GM18502 (cell line): ENCODE measurements at regions not wholly inside any gene's neighbourhood (a gene's known extent, or its start where the extent isn't known, plus 50 kb on each side); places are given as distances from the start of the nearest gene placed in this dataset.
"Not testable (repeated sequence)": the region's sequence is repeated elsewhere in the genome, so short reads cannot be mapped to it uniquely, and the experiment has no call there.

Source experiments
- ATAC-seq: cut with Tn5 transposase; IDR thresholded peaks from one replicate; pipeline ENCODE4 v1.9.1; 2021; ENCODE audit warnings: mild to moderate bottlenecking; ENCODE audit not compliant: unreplicated experiment, poor library complexity

DNA sequence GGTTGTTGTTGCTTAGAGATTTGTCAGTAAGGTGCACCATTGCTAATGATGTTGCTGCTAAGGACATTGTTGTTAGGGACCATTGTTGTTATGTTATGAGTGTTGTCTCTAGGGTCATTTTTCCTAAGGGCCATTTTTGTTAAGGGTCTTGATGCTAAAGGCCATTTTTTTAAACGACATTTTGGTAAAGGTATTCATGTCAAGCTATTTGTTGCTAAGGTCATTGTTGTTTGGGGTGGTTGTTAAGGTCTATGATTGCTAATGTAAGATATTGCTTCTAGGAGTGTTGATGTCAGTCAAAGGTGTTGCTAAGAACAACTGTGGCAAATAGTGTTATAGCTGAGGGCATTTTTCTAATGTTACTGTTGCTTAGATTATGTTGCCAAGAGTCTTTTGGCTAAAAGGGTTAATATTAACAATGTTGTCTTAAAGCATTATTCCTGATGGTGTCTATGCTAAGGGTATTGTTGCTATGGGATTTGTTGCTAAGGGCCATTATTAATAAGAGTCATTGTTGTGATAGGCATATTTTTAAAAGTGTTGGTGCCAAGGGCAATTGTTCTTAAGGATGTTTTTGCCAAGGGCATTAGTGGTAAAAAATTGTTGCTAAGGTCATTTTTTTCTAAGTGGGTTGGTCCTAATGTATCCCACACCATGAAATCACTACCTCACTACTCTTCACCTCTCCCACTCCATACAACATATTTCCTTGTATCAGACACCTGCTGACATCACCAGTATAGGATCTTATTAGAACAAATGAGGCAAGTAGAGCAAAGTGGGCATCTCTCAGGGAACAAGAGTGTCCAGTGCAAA is 56.2 kb downstream of the SPATA31A6 start:
- ATAC-seq = not testable (repeated sequence)

- not testable (repeated sequence) for ATAC-seq
Observed at GRCh38 chr9:42240261-42240579, 56.8 kb downstream of the SPATA31A6 start.

DNA sequence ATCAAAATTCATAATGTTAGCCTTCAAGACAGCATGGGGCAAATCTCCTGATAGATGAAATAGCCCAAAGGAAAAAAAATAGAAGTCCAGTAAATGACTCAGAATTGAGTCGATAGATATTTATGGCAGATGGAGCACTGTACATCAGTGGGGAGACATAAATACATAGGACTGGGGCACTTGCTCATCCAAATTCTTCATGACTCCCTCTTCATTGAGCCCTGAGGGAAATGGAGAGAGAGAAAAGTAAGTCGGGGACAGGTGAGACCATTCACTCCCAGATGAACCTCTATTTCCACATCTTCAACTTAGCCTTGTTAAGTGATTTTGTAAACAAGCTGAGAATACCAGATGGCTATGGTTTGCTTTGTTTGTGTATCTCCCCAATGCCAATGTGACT is 59.8 kb downstream of the SPATA31A6 start:
- ATAC-seq = not testable (repeated sequence)

DNA sequence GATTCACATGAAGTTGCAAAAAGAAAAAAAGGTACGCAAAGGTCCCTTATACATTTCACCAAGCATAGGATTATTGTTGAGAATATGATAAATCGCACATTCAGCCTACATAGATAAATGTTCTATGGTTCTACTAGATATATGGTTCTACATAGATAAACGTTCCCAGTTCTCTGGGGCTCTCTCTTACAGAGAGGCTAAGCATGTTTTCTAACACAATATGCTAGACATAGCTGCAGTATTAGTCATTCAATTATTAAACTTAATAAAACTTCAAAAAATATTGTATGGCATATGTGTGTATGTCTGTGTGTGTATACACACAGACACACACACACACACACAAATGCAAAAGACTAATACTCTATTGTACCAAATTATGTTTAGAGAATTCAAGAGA is 60.4 kb downstream of the SPATA31A6 start:
- not testable (repeated sequence) for ATAC-seq

DNA sequence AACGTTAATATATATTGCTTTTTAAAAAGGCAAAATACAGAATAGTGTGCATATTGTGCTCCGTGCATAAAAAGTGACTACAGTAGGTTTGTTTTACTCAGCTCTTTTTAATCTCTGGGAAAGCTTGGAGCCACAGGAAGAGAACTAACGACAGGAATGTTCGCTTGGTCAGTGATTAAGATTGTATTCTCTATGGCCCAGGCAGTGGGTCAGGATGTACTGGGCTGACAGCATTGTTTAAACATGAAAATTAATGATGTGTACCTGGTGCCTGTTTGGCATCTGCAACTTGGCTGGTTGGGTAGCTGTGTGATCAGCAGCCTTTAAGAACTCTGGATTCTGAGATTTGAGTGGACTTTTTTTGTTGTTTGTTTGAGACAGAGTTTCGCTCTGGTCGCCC is 85.3 kb downstream of the SPATA31A6 start:
- ATAC-seq = not testable (repeated sequence)

DNA sequence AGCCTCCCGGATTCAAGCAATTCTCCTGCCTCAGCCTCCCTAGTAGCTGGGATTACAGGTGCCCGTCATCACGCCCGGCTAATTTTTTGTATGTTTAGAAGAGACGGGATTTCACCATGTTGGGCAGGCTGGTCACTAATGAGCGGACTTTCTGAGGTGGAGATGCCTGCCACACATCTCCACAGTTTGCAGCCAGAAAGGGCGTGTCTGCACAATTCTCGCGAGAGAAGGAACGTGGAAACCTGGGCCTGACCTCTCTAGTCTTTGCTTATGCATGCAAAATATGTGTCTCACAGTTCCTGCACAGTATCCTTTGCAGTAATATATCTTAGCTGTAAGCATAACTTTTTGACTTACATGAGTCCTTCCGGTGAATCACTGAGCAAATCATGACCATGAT is 85.7 kb downstream of the SPATA31A6 start:
- not testable (repeated sequence) for ATAC-seq

GRCh38 chr9:42273191-42273590 is 89.7 kb downstream of the SPATA31A6 start:
- not testable (repeated sequence) for ATAC-seq

- ATAC-seq = no peak
Observed at GRCh38 chr9:42275141-42275540, 91.7 kb downstream of the SPATA31A6 start.

DNA sequence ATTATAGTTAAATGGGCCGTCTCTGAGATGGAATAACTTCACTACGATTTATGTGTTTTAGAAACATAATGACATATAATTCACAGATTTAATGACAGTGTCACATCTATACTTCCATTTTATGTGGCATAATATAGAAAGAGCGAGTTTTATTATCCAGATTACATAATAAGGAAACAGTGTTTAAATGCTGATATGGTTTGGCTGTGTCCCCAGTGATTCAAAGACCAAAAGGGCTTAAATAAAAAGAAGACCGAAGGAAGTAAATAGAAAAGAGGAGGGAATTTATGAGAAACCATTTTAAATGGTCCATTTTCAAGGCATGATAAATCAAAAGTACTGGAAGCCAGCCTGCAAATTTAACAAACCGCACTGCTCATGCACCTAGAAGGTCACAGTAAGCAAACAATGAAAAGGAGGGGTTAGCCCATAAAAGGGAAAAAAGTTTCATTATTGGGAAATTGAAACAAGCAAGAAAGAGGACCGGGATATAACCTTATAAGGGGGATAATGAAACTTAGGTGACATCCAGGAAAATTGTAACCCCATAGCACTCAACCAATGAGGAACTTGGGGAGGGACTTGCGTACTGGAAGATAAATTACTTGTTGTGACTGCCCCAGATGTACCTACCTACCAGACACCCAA is 99.2 kb downstream of the SPATA31A6 start:
- ATAC-seq = not testable (repeated sequence)

- ATAC-seq = not testable (repeated sequence)
Observed at GRCh38 chr9:42283179-42283543, 99.7 kb downstream of the SPATA31A6 start.

DNA sequence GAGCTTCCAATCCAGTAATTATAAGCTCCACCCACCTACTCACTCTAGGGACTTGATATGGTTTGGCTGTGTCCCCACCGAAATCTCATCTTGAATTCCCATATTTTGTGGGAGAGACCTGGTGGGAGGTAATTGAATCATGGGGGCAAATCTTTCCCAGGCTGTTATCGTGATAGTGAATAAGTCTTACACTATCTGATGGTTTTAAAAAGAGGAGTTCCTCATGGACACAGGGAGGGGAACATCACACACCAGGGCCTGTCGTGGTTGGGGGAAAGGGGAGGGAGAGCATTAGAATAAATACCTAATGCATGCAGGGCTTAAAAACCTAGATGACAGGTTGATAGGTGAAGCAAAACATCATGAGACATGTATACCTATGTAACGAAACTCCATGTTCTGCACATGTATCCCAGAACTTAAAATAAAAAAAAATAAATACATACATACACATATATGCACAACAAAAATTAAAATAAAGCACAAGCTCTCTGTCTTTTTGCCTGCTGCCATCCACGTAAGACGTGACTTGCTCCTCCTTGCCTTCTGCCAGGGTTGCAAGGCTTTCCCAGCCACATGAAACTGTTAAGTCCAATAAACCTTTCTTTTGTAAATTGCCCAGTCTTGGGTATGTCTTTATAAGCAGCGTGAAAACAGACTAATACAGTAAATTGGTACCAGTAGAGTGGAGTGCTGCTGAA is 102.8 kb downstream of the SPATA31A6 start:
- ATAC-seq = not testable (repeated sequence)

- not testable (repeated sequence) for ATAC-seq
Observed at GRCh38 chr9:42288002-42288864, 104.8 kb downstream of the SPATA31A6 start.

- ATAC-seq = not testable (repeated sequence)
Observed at GRCh38 chr9:42288865-42289229, 105.4 kb downstream of the SPATA31A6 start.

GRCh38 chr9:42300124-42300523 is 116.7 kb downstream of the SPATA31A6 start:
- ATAC-seq = not testable (repeated sequence)

DNA sequence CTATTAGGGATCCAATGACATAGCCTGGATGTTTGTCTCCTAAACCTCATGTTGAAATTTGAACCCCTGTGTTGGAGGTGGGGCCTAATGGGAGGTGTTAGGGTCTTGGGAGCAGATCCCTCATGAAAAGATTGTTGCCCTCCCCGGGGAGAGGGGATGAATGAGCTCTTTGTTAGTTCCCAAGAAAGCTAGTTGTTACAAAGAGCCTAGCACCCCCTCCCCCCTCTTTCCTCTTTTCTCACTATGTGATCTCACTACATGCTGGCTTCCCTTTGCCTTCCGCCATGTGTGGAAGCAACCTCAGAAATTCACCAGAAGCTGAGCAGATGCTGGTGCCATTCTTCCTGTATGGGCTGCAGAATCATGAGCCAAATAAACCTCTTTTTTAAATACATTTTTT is 123.2 kb downstream of the SPATA31A6 start:
- ATAC-seq = not testable (repeated sequence)

- ATAC-seq = not testable (repeated sequence)
Observed at GRCh38 chr9:42307449-42307848, 124.0 kb downstream of the SPATA31A6 start.

DNA sequence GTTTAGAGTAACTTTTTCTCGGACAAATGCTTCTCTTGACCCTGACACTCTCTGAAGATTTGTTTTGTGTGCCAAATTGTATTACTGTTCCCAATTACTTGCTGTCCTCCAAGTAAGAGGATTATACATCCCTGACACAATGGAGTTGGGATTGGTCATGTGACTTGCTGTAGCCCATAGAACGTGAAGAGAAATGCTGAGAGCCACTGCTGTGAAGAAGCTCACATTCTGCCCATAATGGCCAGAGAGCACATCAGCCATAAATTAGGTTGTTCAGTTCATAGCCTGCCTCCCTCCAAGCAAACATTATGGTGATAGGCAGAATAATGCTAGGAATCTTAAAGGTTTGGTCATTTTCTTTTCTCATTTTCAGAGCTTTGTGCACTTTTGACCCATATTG is 127.5 kb downstream of the SPATA31A6 start:
- not testable (repeated sequence) for ATAC-seq

GRCh38 chr9:42316026-42316425 is 132.6 kb downstream of the SPATA31A6 start:
- not testable (repeated sequence) for ATAC-seq

GRCh38 chr9:42317677-42318076 is 134.2 kb downstream of the SPATA31A6 start:
- not testable (repeated sequence) for ATAC-seq

DNA sequence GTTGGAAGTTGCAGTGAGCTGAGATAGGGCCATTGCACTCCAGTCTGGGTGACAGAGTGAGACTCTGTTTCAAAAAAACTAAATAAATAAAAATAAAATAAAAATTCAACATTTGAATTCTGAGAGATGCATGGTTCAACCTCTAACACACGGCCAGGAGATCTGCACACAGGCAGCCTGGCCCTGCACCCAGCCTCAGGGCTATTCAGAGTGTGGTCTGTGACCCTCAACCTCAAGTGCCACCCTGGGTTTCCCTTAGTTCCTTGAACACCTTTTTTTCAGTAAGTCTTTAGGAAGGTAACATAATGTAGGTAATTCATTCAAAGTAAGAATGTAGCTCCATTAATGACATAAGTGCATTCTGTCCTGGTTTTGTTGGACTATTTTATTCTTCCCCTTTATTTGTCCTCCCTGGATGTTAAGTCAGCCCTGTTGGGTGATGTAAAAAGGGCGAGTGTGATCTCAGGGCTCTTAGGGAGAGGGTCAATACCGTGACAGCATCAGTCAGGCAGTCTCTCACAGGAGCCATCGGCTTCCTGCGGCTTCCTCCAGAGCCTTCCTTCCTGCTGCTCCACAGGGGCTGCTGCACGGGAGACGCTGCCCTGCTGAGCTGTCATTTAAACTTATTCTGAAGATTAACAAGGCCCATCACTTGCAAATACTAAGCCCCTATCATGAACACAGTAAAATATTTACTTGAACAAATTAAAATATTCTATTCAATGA is 139.8 kb downstream of the SPATA31A6 start:
- ATAC-seq = not testable (repeated sequence)
